ENCODE measurements at regions not wholly inside any gene's neighbourhood (a gene's known extent, or its start where the extent isn't known, plus 50 kb on each side); places are given as distances from the start of the nearest gene placed in this dataset.
"Not testable (repeated sequence)": the region's sequence is repeated elsewhere in the genome, so short reads cannot be mapped to it uniquely, and the experiment has no call there.

DNA sequence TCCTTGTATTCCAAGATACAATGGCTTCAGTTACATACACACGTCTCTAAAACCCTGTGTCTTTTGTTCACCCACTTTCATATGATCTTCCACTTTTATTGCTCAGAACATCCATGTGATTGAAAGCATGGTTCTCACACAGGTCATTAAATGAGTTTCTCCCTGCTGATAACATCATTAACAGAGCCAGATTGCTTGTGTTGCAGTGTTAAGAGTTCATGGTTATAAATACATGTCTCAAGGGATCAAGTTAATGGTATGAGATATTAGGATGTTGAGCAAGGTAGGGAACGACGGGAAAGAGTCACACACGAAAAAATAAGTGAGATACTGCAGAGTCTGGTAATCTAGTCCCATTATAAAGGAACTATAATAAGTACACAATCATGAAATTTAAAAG lies 861.5 kb downstream of the SORCS1 start:
- DNase-seq (ENCODE audit: low spot score) = no peak

DNA sequence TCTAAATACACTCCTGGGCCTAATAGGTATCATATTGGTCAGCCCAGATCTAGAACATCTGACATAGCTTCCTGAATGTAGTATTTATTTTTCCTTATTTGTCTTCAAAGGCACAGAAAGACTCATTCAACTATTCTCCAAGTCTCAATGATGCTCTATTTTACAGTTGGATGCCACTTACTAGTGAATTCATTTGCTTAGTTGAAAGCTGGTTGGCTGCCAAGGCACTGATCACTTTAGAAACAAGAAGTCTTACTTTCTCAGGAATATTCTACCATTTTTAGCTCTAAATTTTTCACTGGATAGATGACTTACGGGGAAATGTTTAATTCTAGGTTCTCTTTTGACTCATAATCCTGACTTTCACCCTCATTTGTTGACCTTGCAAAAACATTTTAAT lies 863.4 kb downstream of the SORCS1 start:
- DNase-seq (ENCODE audit: low spot score) = no peak

DNA sequence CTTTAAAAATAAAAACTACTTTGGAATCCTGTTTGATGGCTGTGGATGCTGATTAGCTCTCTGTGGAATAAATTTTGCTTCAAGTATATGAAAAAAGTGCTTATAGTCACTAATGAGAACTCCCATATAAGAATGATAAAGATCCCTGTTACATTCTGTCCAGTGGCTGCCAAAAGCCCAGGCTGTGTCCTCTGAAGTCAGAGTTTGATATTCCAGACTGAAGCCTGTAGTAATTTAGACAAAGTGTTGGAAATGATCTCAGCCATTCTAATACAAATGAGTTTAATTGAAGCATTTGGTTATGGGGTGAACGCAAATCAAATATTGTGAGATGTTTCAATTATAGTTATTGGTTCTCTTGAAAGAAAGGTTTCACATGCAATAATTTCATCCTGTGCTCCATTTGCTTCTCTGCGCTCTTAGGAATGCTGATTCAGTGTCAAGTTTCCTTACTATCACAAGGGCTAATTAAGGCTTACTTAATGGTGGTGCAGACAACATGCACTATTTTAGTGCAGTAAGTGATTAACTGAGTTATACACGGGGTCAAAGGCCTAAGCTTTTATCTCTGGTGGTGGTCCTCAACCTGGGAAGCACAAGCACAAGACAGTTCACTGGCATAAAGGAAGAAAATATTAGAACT lies 867.6 kb downstream of the SORCS1 start:
- DNase-seq (ENCODE audit: low spot score) = no peak

DNA sequence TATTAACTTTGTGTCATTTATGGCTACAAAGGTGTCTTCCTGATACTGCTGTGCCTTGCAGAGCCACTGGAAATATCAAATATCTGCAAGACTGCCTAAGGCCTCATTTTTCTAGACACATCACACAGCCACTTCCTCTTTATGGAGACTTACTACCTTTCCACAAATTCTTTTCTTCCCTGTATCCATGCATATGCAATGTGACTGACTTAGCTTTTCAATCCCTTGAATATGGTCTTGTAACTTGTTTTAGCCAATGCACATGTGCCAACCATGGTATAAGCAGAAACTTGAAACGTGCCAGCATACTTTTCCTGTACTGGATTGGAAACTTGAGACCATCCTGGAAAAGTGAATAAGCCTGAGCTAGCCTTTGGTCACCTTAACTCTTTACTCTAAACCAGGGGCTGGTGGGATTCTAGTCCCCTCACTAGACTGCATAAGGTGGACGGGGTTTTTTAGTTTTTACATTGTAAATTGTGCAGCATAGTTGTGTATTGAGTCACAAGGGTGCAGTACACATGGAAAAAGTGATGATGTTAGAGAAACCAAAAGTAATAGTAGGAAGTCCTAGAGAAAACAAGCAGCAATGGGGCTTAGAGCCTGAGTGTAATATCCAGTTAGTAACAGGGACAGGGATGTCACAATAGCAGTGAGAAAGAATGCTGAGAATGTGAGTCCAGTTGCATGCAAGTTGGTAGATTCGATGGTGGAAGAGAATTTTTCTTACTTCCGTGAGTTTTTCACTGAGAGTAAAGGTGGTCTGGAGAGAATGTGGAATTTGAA lies 879.5 kb downstream of the SORCS1 start:
- no peak for DNase-seq (ENCODE audit: low spot score)

DNA sequence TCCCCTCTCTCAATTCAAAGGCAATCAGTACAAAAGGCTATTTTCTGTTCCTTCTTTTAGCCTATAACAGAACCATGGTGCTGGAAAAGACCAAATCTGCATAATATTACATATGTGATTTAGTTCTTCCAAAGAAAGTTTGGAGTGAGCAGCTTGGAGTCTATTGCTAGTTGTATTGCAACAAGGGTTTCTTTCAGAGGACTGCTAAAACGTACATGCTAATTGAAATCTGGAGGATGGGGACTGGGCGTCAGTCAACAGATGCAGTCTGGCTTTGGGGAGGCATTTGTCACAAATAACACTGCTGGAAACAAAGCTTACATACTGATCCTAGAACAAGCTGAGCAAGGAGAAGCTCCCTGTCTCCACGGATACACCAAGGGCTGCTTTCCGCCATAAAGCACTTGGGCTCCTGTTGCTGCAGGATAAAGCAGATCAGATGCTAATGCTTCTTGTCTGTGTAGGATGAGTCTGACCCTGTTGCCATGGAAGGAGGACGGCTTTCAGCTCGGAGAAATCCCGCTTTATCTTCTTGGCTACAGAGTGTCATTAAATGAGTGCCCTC lies 883.5 kb downstream of the SORCS1 start:
- no peak for DNase-seq (ENCODE audit: low spot score)

DNA sequence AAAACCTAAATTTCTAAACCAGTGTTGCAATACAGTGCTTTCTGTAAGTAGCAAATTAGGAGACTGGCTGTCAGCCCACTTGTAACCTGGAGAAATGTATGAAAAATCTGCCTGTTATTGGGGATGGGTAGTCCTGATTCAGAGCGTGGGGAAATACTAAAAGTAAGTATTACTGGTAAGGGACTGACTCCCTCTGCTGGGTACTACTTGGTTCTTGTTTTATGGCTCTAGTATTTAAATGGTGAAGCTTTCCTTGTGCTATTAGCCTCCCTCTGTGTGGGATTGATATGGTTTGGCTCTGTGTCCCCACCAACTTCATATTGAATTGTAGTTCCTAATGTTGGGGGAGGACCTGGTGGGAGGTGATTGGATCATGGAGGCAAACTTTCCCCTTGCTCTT lies 886.1 kb downstream of the SORCS1 start:
- no peak for DNase-seq (ENCODE audit: low spot score)

DNA sequence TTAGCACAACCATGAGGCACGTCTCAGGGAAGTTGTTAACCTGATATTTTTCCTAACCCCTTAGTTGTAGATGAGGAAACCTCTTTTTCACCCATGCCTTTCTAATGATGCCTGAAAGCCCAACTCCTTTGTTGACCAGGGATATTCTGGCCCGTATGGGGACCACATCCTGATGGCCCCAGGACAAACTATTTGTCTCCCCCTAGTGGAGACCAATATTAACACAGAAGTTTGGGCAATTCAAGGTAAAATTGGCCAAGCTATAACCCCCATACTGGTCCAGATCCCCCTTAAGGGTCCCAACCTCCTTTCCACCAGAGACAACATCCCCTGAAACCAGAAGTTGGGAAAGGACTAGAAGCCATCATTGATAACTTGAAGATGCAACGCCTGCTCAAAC lies 893.3 kb downstream of the SORCS1 start:
- no peak for DNase-seq (ENCODE audit: low spot score)

DNA sequence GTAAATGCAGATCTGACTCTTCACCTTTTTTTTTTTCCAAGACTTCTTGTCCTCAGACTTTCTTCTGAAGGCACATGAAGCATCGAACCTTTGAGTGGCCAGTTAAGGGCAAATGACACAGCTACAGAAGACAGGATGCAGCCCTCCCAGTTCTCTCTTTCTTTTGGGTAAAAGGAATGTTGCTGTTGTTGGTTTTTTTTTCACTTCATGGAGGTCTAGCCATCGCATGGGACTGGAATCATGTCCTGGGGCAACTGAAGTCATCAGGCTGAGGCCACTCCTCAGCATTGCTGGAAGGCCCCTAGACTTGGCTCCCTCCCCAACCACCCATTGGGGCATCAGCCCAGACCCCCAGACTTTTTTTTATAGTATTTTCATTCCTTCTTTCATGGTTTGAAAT lies 896.5 kb downstream of the SORCS1 start:
- no peak for DNase-seq (ENCODE audit: low spot score)

DNA sequence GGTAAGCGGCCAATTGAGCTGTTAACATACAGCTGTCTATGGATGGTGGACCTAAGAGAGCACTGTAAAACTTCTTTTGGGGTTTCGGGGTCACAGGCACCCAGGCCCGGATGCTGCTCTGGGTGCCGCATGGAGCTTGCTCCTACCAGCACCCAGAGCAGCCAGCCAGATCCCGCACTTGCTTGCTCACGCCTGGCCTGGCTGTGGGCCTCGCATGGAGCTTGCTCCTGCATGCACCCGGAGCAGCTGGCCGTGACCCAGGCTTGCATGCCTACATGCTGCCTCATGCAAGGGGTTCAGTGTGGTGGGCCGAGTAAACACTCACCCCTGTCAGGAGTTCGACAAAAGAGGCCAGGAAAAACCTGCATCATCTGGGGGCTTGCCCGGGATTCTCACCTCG lies 896.9 kb downstream of the SORCS1 start:
- DNase-seq (ENCODE audit: low spot score) = no peak

DNA sequence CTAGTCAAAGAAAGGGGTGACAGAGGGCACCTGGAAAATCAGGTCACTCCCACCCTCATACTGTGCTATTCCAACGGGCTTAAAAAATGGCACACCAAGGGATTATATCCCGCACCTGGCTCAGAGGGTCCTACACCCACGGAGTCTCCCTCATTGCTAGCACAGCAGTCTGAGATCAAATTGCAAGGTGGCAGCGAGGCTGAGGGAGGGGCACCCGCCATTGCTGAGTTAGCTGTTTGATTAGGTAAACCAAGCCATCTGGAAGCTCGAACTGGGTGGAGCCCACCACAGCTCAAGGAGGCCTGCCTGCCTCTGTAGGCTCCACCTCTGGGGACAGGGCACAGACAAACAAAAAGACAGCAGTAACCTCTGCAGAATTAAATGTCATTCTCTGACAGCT lies 907.1 kb downstream of the SORCS1 start:
- not testable (repeated sequence) for DNase-seq (ENCODE audit: low spot score)

DNA sequence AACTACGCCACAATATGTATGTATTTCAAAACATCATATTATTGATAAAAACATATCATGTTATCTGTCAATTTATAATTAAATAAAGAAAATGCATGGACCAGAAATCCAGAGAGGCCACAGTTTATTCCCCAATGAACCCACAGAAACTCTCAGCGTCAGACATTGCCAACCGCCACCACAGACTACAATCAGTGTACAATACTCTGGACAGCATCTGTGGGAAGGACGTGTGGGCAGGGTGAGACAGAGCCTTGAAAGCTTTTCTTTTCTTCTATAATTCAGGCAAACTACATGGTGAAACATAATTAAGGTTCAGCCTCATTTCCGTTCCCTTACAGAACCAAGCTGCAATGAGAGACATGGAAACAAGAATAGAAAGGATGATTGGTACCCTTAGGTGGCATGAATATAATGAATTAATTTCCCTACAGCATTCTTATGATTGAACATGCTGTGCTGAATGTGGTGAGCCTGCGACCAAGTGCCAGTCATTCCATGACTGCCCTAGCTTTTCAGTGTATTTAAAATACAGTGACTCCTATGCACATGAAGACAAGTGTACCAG lies 909.3 kb downstream of the SORCS1 start:
- DNase-seq (ENCODE audit: low spot score) = no peak

DNA sequence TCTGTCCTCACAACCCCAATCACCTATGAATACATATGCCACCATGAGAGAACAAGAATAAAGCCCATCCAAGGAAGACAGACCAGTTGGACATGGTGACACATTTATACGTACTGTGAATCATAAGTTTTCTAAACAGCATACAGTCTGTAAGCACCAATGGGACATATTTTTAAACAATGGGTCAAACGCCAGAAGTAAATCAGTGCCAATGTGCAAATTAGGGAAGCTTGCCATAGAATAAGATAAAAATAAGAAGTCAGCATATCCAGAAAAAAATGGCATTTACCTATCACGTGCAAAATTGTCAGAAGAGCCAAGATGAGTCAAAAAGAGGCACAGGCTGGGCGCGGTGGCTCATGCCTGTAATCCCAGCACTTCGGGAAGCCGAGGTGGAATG lies 910.4 kb downstream of the SORCS1 start:
- DNase-seq (ENCODE audit: low spot score) = no peak

DNA sequence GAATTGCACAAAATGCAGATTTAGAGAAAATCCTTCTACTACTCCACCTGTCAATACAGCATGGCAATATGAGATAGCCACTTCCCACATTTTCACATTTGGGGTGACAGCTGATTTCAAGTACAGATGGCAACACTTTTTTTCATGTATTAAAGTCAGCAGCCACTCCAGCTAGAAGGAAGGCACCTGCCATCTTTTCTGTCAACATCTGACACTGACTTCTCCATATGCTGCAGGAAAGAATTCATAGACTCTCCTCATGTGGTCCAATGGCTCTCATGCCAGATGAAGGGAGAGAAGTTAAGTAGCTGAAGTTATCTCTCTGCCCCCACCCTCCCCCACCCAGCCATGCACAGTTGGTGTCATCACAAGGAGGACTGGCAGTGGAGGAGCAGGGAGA lies 912.0 kb downstream of the SORCS1 start:
- no peak for DNase-seq (ENCODE audit: low spot score)

DNA sequence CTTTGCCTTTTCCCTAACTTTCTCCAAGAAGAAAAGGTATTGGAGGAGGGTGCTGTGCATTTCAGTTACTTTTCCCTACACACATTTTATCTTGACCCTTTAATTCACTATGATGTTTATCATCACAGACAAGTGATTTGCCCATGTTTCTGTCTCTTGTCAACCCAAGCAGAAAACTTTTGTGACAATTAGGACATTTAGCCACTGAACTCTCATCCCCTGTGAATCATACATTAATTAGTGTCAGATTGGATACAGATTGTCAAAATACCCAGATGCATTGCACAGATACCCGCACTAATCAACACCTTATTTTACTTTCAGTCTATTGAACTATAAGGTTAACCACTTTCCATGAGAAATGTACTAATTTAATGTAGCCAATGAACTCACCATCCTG lies 912.9 kb downstream of the SORCS1 start:
- DNase-seq (ENCODE audit: low spot score) = no peak

DNA sequence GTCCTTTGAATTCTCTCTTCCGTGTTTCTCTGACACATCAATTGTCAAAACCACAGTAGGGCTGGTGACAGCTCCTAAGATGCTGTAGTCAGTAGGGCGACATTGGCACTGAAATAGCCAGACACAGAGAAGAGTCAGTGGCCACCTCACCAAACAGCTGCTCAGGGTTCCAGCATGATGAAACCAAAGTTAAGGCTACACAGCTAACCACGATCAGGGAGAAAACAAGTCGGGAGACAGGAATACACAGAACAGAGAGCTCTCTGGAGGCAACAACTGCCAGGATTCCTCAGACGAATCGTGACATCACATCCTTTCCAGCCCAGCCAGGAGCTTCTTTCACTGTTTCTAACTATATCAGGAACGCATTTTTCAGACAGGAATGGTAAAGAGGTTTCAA lies 922.2 kb downstream of the SORCS1 start:
- no peak for DNase-seq (ENCODE audit: low spot score)

DNA sequence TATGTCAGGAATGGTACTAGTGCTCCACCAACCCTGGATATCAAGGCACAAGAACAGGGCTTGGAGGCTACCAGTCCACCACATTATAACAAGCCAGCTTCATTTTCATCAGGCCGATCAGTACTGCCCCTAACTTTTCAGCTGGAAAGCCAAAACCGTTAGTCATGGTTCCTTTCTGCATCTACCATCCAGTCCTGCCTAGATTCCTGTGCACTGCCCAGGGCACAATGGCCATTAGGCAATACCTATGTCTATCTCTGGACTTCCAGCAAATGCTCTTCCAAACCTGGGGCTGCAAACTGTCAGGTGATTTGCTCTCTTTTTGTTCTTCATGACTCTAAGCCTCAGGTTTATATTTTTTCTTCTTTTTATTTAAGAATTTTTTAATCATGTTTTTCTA lies 937.7 kb downstream of the SORCS1 start:
- no peak for DNase-seq (ENCODE audit: low spot score)

DNA sequence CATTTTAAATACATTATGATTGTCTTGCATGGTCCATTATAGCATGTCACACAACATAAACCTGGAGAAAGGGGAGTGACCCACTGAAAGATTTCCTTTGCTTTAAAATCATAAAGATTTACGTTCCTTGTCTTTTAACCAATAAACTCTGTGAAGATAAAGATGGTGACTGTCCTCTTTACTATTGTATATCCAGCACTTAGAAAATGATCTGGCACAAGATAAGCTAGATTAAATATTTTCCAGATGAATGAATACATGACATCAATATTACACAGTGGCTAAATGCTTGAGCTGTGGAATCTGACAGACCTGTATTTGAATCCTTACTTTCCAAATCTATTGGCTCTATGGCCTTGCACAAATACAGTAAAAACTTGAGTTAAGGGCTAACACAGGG lies 938.4 kb downstream of the SORCS1 start:
- DNase-seq (ENCODE audit: low spot score) = no peak

DNA sequence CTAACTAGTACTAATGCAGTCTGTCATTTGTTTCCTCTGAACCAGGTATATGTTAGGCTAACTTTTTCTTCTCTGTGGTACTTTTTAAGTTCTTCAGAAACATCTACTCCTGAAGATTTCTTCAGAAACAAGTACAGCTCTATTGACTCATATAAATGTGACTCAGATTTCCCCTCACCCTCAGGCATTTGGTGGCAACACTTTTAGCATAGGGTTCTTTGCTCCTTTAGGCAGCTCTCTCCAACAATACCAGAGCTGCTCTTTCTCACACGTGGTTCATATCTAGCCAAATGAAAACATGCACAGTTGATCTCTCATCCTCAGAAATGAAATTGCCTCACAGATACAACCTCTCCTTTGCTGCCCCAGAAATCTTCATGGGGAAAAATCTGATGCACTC lies 939.8 kb downstream of the SORCS1 start:
- no peak for DNase-seq (ENCODE audit: low spot score)

DNA sequence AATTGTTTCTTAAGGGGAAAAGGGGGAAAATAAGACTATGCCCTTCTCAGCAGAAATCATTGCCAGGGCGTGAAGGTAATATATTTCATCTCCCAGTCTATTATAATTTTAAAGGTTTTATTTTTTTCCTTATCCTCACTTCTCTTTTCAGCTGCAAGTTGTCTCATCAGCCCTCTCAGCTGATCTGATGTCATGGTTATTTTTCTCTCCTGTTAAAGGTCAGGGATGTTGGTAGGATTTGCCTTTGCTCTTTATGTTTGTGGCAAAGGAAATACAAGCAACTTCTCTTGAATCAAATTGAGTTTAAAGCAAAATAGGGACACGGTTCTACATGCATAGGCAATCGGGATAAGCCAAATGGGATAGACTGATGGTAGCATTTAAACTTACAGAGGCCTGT lies 946.9 kb downstream of the SORCS1 start:
- DNase-seq (ENCODE audit: low spot score) = no peak

DNA sequence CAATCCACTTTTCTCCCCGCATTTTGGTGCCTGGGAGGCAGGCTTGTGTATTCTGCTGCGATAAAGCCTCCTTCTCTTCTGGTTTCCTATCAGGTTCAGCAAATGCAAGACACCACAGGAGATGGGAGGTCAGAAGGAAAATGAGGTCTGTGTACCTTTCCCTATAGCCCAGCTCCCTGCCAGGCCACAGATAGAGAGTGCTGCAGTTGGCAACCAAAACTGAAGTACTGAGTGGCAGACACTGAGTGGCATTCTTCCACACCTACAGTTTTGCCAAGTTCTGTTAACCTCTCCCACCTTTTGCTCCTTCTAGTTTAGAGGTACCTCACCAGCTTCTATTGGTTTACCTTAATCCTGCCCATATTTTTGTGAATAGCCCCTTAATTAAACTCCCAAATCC lies 948.4 kb downstream of the SORCS1 start:
- DNase-seq (ENCODE audit: low spot score) = no peak

DNA sequence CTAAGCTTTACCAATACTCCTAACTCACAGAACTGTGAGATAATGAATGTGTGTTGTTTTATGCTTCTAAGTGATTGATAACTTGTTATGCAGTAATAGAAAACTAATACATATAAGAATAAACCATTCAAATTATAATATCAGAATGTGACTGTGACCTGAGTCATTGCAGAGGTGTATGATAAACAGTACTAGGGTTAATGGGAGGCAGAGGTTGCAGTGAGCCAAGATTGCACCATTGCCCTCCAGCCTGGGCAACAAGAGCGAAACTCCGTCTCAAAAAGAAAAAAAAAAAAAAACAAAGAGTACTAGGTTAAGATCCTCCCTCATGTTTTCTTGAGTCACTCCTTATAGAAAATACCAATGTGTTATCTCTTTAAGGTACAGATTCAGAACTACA lies 950.3 kb downstream of the SORCS1 start:
- no peak for DNase-seq (ENCODE audit: low spot score)

DNA sequence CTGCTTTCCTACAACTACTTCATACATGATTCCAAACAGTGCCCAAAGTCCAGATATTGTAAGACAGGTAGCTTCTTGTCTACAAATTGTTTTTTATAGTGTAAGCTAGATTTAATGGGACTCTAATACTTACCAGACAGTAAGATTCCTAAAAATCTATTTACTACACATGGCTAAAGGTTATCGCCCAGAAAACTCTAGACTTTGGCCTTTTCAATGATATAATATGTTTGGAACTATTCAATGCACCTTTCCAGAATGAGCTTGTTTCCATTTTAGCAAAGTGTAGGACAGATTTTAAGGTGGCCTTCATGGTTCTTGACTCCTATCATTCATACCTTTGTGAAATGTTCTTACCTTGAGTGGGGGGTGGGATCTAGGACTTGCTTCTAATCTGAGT lies 951.0 kb downstream of the SORCS1 start:
- DNase-seq (ENCODE audit: low spot score) = no peak

DNA sequence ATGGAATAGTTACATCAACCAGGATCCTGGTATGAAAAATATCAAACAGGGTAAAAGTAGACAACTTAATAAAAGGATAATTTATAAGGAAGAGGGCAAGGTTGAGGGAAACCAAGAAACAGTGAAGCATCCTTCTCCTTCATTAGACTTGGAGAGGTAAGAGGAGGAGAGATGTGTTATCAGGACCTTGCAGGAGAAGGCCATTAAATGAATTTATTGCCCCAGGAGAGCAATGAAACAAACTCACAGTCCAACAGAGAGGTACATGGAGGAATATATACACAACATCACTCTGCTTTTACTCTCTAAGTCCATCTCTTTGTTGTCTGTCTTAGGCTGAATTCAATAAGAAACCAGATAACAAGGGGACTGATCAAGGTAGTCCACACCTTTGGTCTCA lies 966.2 kb downstream of the SORCS1 start:
- DNase-seq (ENCODE audit: low spot score) = no peak
